Hematopoietic multipotent progenitor cell treated with erythropoietin and hydrocortisone succinate and interleukin-3 and kit ligand, for 6 days (in vitro differentiated cells): ENCODE measurements at regions not wholly inside any gene's neighbourhood (a gene's known extent, or its start where the extent isn't known, plus 50 kb on each side); places are given as distances from the start of the nearest gene placed in this dataset.
"Not testable (repeated sequence)": the region's sequence is repeated elsewhere in the genome, so short reads cannot be mapped to it uniquely, and the experiment has no call there.

ENCODE experiments used
- DNase-seq: peaks from one replicate; pipeline ENCODE4 v3.0.0-alpha.2; 2015

GRCh38 chr2:875687-876615 is 74.7 kb upstream of the SNTG2 start:
- no peak for DNase-seq

GRCh38 chr2:873651-874580 is 76.7 kb upstream of the SNTG2 start:
- DNase-seq, result no peak

GRCh38 chr2:873027-873426 is 77.6 kb upstream of the SNTG2 start:
- no peak for DNase-seq

GRCh38 chr2:871926-872680 is 78.5 kb upstream of the SNTG2 start:
- no peak for DNase-seq

GRCh38 chr2:871175-871727 is 79.4 kb upstream of the SNTG2 start:
- DNase-seq, result no peak

- DNase-seq, result no peak
These were observed 80.2 kb upstream of the SNTG2 start for GRCh38 chr2:870426-870825.

- no peak for DNase-seq
These were observed 80.8 kb upstream of the SNTG2 start for GRCh38 chr2:869894-870293.

GRCh38 chr2:869357-869871 is 81.2 kb upstream of the SNTG2 start:
- DNase-seq, result no peak

- DNase-seq, result not testable (repeated sequence)
These were observed 81.8 kb upstream of the SNTG2 start for GRCh38 chr2:868857-869256.

GRCh38 chr2:867296-867695 is 83.4 kb upstream of the SNTG2 start:
- DNase-seq, result no peak

GRCh38 chr2:866887-867286 is 83.8 kb upstream of the SNTG2 start:
- no peak for DNase-seq

- DNase-seq, result no peak
These were observed 84.5 kb upstream of the SNTG2 start for GRCh38 chr2:866009-866680.

GRCh38 chr2:864501-865106 is 86.0 kb upstream of the SNTG2 start:
- no peak for DNase-seq

- DNase-seq, result no peak
These were observed 86.8 kb upstream of the SNTG2 start for GRCh38 chr2:863732-864450.

GRCh38 chr2:862731-863466 is 87.8 kb upstream of the SNTG2 start:
- no peak for DNase-seq

GRCh38 chr2:862355-862687 is 88.3 kb upstream of the SNTG2 start:
- no peak for DNase-seq

GRCh38 chr2:861655-862354 is 88.8 kb upstream of the SNTG2 start:
- no peak for DNase-seq

- DNase-seq, result no peak
These were observed 90.3 kb upstream of the SNTG2 start for GRCh38 chr2:860259-860855.

- DNase-seq, result no peak
These were observed 92.0 kb upstream of the SNTG2 start for GRCh38 chr2:858646-859045.
